HG03457 (cell line): ENCODE measurements at regions not wholly inside any gene's neighbourhood (a gene's known extent, or its start where the extent isn't known, plus 50 kb on each side); places are given as distances from the start of the nearest gene placed in this dataset.

ENCODE experiments used
- ATAC-seq: cut with Tn5 transposase; IDR thresholded peaks from one replicate; pipeline ENCODE4 v1.9.1; 2021; ENCODE audit warnings: moderate number of reproducible peaks; ENCODE audit not compliant: unreplicated experiment

GRCh38 chr7:25850735-25851134 is 301.3 kb upstream of the NFE2L3 start:
- no peak for ATAC-seq

- ATAC-seq, result peak; percentile 51
Observed at GRCh38 chr7:25851332-25852210, 300.4 kb upstream of the NFE2L3 start.

- no peak for ATAC-seq
Observed at GRCh38 chr7:25852211-25852938, 299.6 kb upstream of the NFE2L3 start.

- no peak for ATAC-seq
Observed at GRCh38 chr7:25852939-25853271, 299.1 kb upstream of the NFE2L3 start.

GRCh38 chr7:25853314-25853713 is 298.7 kb upstream of the NFE2L3 start:
- ATAC-seq, result no peak

GRCh38 chr7:25854059-25854458 is 297.9 kb upstream of the NFE2L3 start:
- no peak for ATAC-seq

- no peak for ATAC-seq
Observed at GRCh38 chr7:25854608-25855497, 297.1 kb upstream of the NFE2L3 start.

- ATAC-seq, result no peak
Observed at GRCh38 chr7:25855854-25856782, 295.9 kb upstream of the NFE2L3 start.

GRCh38 chr7:25857376-25858067 is 294.5 kb upstream of the NFE2L3 start:
- ATAC-seq, result no peak

- no peak for ATAC-seq
Observed at GRCh38 chr7:25858200-25858524, 293.8 kb upstream of the NFE2L3 start.

GRCh38 chr7:25858525-25859411 is 293.2 kb upstream of the NFE2L3 start:
- ATAC-seq, result no peak

- ATAC-seq, result no peak
Observed at GRCh38 chr7:25859412-25860274, 292.4 kb upstream of the NFE2L3 start.

GRCh38 chr7:25860275-25861163 is 291.5 kb upstream of the NFE2L3 start:
- ATAC-seq, result no peak

- no peak for ATAC-seq
Observed at GRCh38 chr7:25861164-25861496, 290.9 kb upstream of the NFE2L3 start.

- no peak for ATAC-seq
Observed at GRCh38 chr7:25861601-25862260, 290.3 kb upstream of the NFE2L3 start.

- ATAC-seq, result peak; percentile 87
Observed at GRCh38 chr7:25862261-25863004, 289.6 kb upstream of the NFE2L3 start.
